ENCODE measurements at regions not wholly inside any gene's neighbourhood (a gene's known extent, or its start where the extent isn't known, plus 50 kb on each side); places are given as distances from the start of the nearest gene placed in this dataset.

GRCh38 chr12:118840878-118841277 lies 140.5 kb upstream of the SRRM4 start:
- Histone ChIP-seq H3K9ac (ENCODE audit: insufficient read depth, low read depth, low read length) (no peak overlapping the region), H3K4me3 (replicated peaks in 1 of 3; ENCODE audit: insufficient read depth in 1 of 3, low read depth in 2 of 3, low read length in 3 of 3) (no peak overlapping the region), H3K4me1 (ENCODE audit: insufficient read depth, low read length) (no peaks in the 10 kb centered on the region), H3K27me3 (ENCODE audit: control insufficient read depth in 1 of 2, insufficient read depth in 2 of 2, low read length in 2 of 2) (no peaks in the 10 kb centered on the region; a peak in 1 of 5 replicates), H3K79me2 (ENCODE audit: insufficient read depth, low read length) (no peaks in the 10 kb centered on the region), H2AFZ (ENCODE audit: low read length) (no peak overlapping the region), H4K20me1 (ENCODE audit: insufficient read depth, low read length) (no peaks in the 10 kb centered on the region), H3K9me3 (ENCODE audit: low read length) (no peaks in the 10 kb centered on the region), H3K36me3 (replicated peaks in 1 of 2; ENCODE audit: control insufficient read depth in 1 of 2, insufficient read depth in 2 of 2, low read length in 2 of 2) (no peaks in the 10 kb centered on the region), H3K4me2 (ENCODE audit: low read depth, low read length) (no peak overlapping the region), H3K27ac (ENCODE audit: extremely low read length, insufficient read depth, low read length) (no peak overlapping the region)
- ChIA-PET CTCF (ENCODE audit: low intra/inter-chr PET ratio, low total read pairs) (interaction anchor here (1.2 to 1.4 kb wide), 3 partner anchors 126 to 436 kb away, joined by 4 to 6 read pairs (median 6); no protein-coding TSS in a partner anchor), POLR2A (no interaction called here)
- in situ Hi-C loops (cut with HindIII; ENCODE audit: extremely low pct_ligation_motif_present, low pct_unique_long_range_greater_than_20kb) (no loop called here), intact Hi-C loops (cut with micrococcal nuclease; ENCODE audit: unreplicated experiment) (loop anchor here (2.0 kb wide), 1 partner anchor 126 kb away; no protein-coding TSS in a partner anchor)
- no peak for FAIRE-seq
- BruUV-seq (replicated peaks) = no TSS peak
- DNase-seq (ENCODE audit: low spot score) = no peak
- TF ChIP-seq ZNF253 (CRISPR knock-in tag; IDR thresholded peaks at IDR 0.05; ENCODE audit: borderline replicate concordance) (no peak), THAP8 (CRISPR knock-in tag; IDR thresholded peaks at IDR 0.05; ENCODE audit: borderline replicate concordance) (no peak), TCF7 (IDR thresholded peaks at IDR 0.05; ENCODE audit: low read depth) (no peak), ETV5 (CRISPR knock-in tag; IDR thresholded peaks at IDR 0.05; ENCODE audit: borderline replicate concordance) (no peak), MBNL3 (CRISPR knock-in tag; conservative IDR thresholded peaks at IDR 0.05) (no peak), ARID3A (IDR thresholded peaks at IDR 0.05; ENCODE audit: low read depth, low read length) (no peak), CERS6 (CRISPR knock-in tag; IDR thresholded peaks at IDR 0.05) (no peak)
- TF ChIP-seq, protein P1, sequence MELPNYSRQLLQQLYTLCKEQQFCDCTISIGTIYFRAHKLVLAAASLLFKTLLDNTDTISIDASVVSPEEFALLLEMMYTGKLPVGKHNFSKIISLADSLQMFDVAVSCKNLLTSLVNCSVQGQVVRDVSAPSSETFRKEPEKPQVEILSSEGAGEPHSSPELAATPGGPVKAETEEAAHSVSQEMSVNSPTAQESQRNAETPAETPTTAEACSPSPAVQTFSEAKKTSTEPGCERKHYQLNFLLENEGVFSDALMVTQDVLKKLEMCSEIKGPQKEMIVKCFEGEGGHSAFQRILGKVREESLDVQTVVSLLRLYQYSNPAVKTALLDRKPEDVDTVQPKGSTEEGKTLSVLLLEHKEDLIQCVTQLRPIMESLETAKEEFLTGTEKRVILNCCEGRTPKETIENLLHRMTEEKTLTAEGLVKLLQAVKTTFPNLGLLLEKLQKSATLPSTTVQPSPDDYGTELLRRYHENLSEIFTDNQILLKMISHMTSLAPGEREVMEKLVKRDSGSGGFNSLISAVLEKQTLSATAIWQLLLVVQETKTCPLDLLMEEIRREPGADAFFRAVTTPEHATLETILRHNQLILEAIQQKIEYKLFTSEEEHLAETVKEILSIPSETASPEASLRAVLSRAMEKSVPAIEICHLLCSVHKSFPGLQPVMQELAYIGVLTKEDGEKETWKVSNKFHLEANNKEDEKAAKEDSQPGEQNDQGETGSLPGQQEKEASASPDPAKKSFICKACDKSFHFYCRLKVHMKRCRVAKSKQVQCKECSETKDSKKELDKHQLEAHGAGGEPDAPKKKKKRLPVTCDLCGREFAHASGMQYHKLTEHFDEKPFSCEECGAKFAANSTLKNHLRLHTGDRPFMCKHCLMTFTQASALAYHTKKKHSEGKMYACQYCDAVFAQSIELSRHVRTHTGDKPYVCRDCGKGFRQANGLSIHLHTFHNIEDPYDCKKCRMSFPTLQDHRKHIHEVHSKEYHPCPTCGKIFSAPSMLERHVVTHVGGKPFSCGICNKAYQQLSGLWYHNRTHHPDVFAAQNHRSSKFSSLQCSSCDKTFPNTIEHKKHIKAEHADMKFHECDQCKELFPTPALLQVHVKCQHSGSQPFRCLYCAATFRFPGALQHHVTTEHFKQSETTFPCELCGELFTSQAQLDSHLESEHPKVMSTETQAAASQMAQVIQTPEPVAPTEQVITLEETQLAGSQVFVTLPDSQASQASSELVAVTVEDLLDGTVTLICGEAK (IDR thresholded peaks at IDR 0.05) = peak; percentile 23; the same call in 1 of the 2 replicates
- TF ChIP-seq, protein P1 (CRISPR knock-in tag; IDR thresholded peaks at IDR 0.05) = peak; percentile 70; the same call in 1 of the 2 replicates
- no peak for ATAC-seq
